Subcutaneous abdominal adipose tissue (tissue), 5 donors: ENCODE measurements at regions not wholly inside any gene's neighbourhood (a gene's known extent, or its start where the extent isn't known, plus 50 kb on each side); places are given as distances from the start of the nearest gene placed in this dataset.

Experiments
- H3K27ac ChIP-seq: one replicate; pipeline ENCODE4 v1.7.0; 2013; ENCODE audit warnings: low read depth, mild to moderate bottlenecking, inconsistent platforms, low read length, moderate library complexity
- H3K27me3 ChIP-seq, 5 donors: one replicate each; pipeline ENCODE4 v1.7.0; 2013; ENCODE audit warnings: low read length in 5 of 5, inconsistent platforms in 1 of 5; ENCODE audit not compliant: control insufficient read depth in 5 of 5, insufficient read depth in 4 of 5
- H3K36me3 ChIP-seq, 5 donors: one replicate each; pipeline ENCODE4 v1.7.0; 2013; ENCODE audit warnings: low read length in 5 of 5; ENCODE audit not compliant: control insufficient read depth in 5 of 5, insufficient read depth in 5 of 5
- H3K4me1 ChIP-seq, 5 donors: one replicate each; pipeline ENCODE4 v1.7.0; 2013; ENCODE audit warnings: low read length in 5 of 5, mild to moderate bottlenecking in 3 of 5, moderate library complexity in 1 of 5; ENCODE audit not compliant: control insufficient read depth in 5 of 5, insufficient read depth in 5 of 5
- H3K4me3 ChIP-seq, 5 donors: one replicate each; pipeline ENCODE4 v1.7.0; 2013; ENCODE audit warnings: low read length in 5 of 5, low read depth in 1 of 5
- H3K9ac ChIP-seq, 5 donors: one replicate each; pipeline ENCODE4 v1.7.0; 2013; ENCODE audit warnings: low read length in 5 of 5, mild to moderate bottlenecking in 4 of 5, moderate library complexity in 3 of 5
- H3K9me3 ChIP-seq, 5 donors: one replicate each; pipeline ENCODE4 v1.7.0; 2013; ENCODE audit warnings: low read length in 5 of 5; ENCODE audit not compliant: control insufficient read depth in 5 of 5
- donor health status: healthy.
- donor health status: healthy.
- donor health status: healthy.
- donor health status: healthy.
- donor health status: healthy.

DNA sequence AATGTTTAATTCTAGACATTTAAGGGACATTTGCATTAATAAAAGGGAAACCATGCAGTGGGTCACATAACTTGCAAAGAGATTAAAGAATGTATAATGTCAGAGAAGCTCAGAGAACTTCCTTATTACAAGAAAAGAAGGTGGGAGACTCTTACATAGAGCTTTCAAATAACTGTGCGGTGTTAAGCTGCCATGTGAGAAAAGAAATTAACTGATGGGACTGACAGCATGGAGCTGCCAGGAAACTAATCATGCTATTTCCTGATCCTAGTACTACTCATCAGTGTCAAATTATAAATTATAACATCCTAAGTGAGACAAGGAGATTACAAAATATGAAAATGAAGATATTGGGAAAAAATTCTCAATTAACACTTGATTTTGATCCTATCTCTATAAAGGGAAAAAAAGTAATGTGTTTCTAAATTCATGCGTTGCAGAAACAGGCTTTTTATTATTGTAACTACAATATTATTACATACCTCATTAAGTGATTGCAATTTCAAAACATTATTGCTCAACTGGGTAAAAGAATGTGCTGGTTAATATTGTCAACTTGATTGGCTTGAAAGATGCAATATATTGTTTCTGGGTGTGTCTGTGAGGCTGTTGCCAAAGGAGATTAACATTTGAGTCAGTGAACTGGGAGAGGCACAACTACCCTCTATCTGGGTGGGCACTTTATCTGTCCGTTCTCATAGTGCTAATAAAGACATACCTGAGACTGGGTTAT, 609.5 kb upstream of the NUDT12 start:
- no peaks in the 10 kb centered on the region for H3K9me3 ChIP-seq
- H3K27me3 ChIP-seq, result no peaks in the 10 kb centered on the region
- H3K4me1 ChIP-seq, result no peaks in the 10 kb centered on the region
- H3K27ac ChIP-seq, result no peak overlapping the region
- no peaks in the 10 kb centered on the region for H3K36me3 ChIP-seq
- no peak overlapping the region for H3K9ac ChIP-seq
- H3K4me3 ChIP-seq, result no peak overlapping the region

DNA sequence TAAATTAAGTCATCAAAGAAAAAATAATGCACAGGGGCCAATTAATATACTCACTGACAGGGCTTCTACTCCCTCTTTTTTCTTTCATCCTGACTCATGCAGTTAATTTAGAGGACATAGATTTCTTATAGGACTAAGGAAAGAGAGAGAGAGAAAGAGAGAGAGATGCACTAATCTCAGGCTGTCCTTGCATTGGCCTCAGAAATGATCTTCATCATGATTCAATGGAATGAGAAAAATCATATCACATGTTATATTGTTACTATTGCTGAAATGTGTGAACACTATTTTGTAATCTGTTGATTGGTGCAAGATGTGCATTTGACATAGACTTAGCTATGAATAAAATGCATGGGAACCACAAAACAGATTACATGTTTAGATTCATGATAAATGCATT, 608.3 kb upstream of the NUDT12 start:
- no peaks in the 10 kb centered on the region for H3K27me3 ChIP-seq
- no peaks in the 10 kb centered on the region for H3K9me3 ChIP-seq
- no peak overlapping the region for H3K4me3 ChIP-seq
- H3K9ac ChIP-seq, result no peak overlapping the region
- no peaks in the 10 kb centered on the region for H3K4me1 ChIP-seq
- H3K36me3 ChIP-seq, result no peaks in the 10 kb centered on the region
- no peak overlapping the region for H3K27ac ChIP-seq

GRCh38 chr5:104146652-104147051, 584.1 kb upstream of the NUDT12 start:
- Histone ChIP-seq H3K4me1 (no peaks in the 10 kb centered on the region), H3K9me3 (no peaks in the 10 kb centered on the region)

DNA sequence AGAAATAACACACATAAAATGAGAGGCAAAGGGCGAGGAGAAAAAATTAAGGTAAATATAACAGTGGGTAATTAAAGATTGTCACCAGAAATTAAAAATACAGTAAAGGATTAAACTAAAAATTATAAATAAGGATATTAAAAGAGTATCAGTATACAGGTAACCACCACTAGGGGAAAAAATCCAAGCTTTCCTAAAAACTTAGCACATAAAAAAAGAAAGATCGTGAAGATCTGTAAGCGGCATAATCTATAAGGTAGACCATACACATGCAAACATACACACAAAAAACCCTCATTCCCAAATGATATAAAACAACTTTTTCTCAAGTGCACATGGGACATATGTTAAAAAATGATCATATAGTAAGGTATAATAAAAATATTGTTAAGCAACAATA, 577.3 kb upstream of the NUDT12 start:
- H3K36me3 ChIP-seq, result no peaks in the 10 kb centered on the region
- no peaks in the 10 kb centered on the region for H3K27me3 ChIP-seq
- no peaks in the 10 kb centered on the region for H3K9me3 ChIP-seq
- H3K4me3 ChIP-seq, result no peak overlapping the region
- no peak overlapping the region for H3K9ac ChIP-seq
- H3K27ac ChIP-seq, result no peak overlapping the region
- H3K4me1 ChIP-seq, result no peaks in the 10 kb centered on the region

More at GRCh38 chr5:104146652-104147051, 584.1 kb upstream of the NUDT12 start:
- no peak overlapping the region for H3K27ac ChIP-seq
- no peak overlapping the region for H3K9ac ChIP-seq
- H3K27me3 ChIP-seq, result no peaks in the 10 kb centered on the region
- no peak overlapping the region for H3K4me3 ChIP-seq
- H3K36me3 ChIP-seq, result no peaks in the 10 kb centered on the region

- Histone ChIP-seq H3K36me3 (no peaks in the 10 kb centered on the region), H3K9ac (no peak overlapping the region), H3K4me1 (no peaks in the 10 kb centered on the region), H3K27me3 (no peaks in the 10 kb centered on the region), H3K4me3 (no peak overlapping the region), H3K27ac (no peak overlapping the region), H3K9me3 (peaks cover 0 to 8% (median 0%) of the 10 kb centered on the region in 5 donors)
Measured at GRCh38 chr5:104130320-104130719, 567.7 kb upstream of the NUDT12 start.

DNA sequence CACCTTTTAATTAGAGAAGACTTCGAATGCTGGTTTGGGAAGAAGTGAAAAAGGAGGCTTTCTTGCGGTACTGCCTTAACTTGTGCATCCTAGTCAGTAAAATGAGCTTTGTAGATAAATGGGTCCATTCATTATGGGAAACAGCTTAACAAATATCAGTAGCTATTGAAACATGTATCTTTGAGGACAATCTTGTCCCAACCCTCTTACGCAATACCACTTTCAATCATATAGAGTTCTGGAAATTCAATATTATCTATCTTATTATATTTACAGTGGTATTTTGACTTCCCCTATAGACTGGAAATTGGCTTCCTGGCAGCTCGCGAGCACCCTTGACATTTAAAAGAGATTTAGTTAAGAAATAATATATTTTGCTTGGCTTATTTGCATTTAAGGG, 565.8 kb upstream of the NUDT12 start:
- Histone ChIP-seq H3K36me3 (no peaks in the 10 kb centered on the region), H3K27me3 (no peaks in the 10 kb centered on the region), H3K9ac (no peak overlapping the region), H3K9me3 (peaks cover 0 to 4% (median 0%) of the 10 kb centered on the region in 5 donors), H3K4me1 (no peaks in the 10 kb centered on the region), H3K4me3 (no peak overlapping the region), H3K27ac (no peak overlapping the region)

- Histone ChIP-seq H3K27me3 (no peaks in the 10 kb centered on the region), H3K9ac (no peak overlapping the region), H3K27ac (no peak overlapping the region), H3K4me1 (no peaks in the 10 kb centered on the region), H3K36me3 (no peaks in the 10 kb centered on the region), H3K9me3 (no peaks in the 10 kb centered on the region), H3K4me3 (no peak overlapping the region)
Measured at GRCh38 chr5:104126980-104127379, 564.4 kb upstream of the NUDT12 start.

DNA sequence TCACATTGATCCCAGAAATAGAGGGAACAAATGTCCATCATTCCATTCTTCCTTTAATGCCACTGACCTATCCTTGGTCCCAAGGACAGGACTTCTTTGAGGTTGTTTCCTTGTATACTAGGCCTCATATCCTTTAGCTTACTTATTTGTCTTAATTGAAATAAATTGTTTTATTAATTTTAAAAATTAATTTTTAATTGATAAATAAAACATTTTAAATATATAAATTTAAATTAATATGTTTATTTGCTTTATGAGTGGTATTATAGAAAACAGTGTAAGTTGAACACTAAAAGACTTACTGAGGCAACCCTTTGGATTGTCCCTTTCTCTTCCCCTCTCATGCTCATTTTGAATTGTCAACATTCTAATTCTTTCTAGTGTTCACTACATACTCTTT, 556.9 kb upstream of the NUDT12 start:
- no peak overlapping the region for H3K9ac ChIP-seq
- H3K36me3 ChIP-seq, result no peaks in the 10 kb centered on the region
- H3K4me3 ChIP-seq, result no peak overlapping the region
- H3K27ac ChIP-seq, result no peak overlapping the region
- no peaks in the 10 kb centered on the region for H3K9me3 ChIP-seq
- no peaks in the 10 kb centered on the region for H3K27me3 ChIP-seq
- no peaks in the 10 kb centered on the region for H3K4me1 ChIP-seq

DNA sequence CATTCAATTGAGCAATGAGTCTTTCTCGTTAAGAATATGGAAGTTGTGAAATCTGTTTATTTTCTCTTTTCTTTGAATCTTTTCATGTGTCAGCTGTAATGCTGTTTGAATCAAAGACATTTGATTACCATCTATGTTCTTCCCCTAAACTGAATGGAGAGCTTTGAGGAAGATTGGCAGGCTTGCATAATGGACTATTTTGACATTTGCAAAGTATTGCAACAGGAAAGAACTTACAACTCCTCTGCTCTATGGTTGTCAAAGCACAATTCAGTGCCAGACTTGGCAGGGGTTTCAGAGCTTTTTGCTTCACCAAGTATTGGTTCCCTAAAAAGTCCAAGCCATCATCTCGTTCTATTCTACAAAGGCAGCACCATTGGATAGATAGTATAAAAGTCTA, 549.0 kb upstream of the NUDT12 start:
- Histone ChIP-seq H3K27ac (no peak overlapping the region), H3K27me3 (no peaks in the 10 kb centered on the region), H3K4me3 (no peak overlapping the region), H3K9ac (no peak overlapping the region), H3K4me1 (peaks cover 0 to 6% (median 0%) of the 10 kb centered on the region in 5 donors), H3K36me3 (no peaks in the 10 kb centered on the region), H3K9me3 (no peaks in the 10 kb centered on the region)

DNA sequence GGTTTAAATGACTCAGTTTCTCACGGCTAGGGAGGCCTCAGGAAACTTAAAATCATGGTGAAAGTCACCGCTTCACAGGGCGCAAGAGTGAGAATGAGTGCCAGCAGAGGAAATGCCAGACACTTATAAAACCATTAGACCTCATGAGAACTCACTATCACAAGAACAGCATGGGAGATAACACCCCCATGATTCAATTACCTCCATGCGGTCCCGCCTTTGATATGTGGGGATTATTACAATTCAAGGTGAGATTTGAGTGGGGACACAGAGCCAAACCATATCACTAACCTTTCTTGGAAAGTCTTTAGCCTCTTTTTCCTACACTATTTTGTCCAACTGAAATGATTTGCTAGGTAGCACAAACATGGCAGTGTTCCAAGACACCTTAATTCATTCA, 533.9 kb upstream of the NUDT12 start:
- no peaks in the 10 kb centered on the region for H3K9me3 ChIP-seq
- H3K36me3 ChIP-seq, result no peaks in the 10 kb centered on the region

More for the DNA sequence above, 533.9 kb upstream of the NUDT12 start:
- no peak overlapping the region for H3K9ac ChIP-seq
- no peaks in the 10 kb centered on the region for H3K4me1 ChIP-seq
- H3K27me3 ChIP-seq, result no peaks in the 10 kb centered on the region
- H3K4me3 ChIP-seq, result no peak overlapping the region
- no peak overlapping the region for H3K27ac ChIP-seq
